ENCODE measurements at regions not wholly inside any gene's neighbourhood (a gene's known extent, or its start where the extent isn't known, plus 50 kb on each side); places are given as distances from the start of the nearest gene placed in this dataset.

DNA sequence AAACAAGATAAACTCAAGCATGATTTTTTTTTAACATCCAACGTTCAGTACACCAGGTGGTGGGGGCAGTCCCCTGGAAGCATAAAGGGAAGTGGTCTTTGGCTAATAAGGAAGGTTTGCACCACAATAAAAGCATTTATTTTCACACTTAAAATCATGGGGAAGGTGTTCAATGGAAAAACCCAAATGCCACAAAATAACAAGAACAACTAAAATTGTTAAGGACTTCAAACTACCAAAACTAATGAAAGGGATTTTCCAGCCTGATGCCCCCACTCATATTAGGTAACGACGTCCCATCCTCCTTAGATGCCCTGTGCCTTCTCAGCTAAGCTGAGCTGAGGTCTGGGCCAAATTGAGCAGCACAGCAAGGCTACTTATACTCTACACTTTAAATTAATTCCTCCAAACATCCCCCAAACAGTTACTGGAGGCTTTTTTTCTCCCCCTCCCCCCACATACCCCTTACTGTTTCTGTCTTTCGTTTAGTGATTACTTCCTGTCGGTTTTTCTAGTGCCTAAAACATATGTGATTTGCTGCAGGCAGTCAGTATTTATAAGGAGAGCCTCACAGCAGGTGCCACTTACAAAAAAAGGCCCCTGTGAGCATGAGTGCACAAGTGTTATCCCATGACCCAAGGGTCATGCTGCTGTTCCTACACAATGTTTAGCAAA lies 259.7 kb upstream of the ZNF608 start:
- in situ Hi-C loops (cut with HindIII; ENCODE audit: low pct_unique_long_range_greater_than_20kb, low sequenced_read_pairs) = no loop called here
- no peak for DNase-seq (ENCODE audit: low read depth)

DNA sequence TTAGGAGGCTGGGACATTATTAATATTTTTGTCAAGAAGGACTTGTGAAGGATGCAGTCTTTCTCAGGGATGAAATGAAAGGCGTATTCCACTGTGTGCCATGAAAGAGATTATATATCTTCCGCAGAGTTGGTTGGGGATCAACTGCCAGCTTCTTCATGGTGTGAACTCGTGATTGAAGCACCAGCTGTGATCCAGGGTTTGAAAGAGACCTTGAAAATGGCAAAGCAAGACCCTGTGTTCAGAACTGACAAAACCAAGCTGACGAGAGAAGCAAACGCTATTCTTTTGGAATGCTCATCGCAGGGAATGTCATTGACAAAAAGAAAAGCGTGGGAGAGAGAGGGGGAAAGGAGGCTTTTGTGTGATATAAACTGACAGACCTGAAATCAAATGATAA lies 263.9 kb upstream of the ZNF608 start:
- in situ Hi-C loops (cut with HindIII; ENCODE audit: low pct_unique_long_range_greater_than_20kb, low sequenced_read_pairs) = no loop called here
- no peak for DNase-seq (ENCODE audit: low read depth)

GRCh38 chr5:125011014-125011413 lies 264.6 kb upstream of the ZNF608 start:
- in situ Hi-C loops (cut with HindIII; ENCODE audit: low pct_unique_long_range_greater_than_20kb, low sequenced_read_pairs) = no loop called here
- no peak for DNase-seq (ENCODE audit: low read depth)

DNA sequence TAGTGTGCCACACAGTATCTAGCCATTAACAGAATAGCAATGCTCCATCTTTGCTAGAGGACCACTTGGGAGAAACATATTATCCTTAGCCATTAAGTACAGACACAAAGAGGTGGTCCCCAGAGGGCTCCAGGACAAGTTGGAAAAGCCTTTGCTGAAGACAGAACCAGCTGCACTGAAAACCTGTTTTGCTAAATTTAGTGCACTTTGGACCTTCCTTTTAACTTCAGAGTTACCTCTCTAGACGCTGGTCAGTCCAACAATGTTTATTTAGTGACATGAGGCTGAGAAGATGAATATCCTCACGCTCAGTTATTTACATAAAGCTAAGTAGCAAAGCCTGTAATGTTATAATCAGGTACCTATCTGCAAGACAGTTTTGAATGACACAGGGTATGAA lies 265.0 kb upstream of the ZNF608 start:
- in situ Hi-C loops (cut with HindIII; ENCODE audit: low pct_unique_long_range_greater_than_20kb, low sequenced_read_pairs) = no loop called here
- DNase-seq (ENCODE audit: low read depth) = no peak

DNA sequence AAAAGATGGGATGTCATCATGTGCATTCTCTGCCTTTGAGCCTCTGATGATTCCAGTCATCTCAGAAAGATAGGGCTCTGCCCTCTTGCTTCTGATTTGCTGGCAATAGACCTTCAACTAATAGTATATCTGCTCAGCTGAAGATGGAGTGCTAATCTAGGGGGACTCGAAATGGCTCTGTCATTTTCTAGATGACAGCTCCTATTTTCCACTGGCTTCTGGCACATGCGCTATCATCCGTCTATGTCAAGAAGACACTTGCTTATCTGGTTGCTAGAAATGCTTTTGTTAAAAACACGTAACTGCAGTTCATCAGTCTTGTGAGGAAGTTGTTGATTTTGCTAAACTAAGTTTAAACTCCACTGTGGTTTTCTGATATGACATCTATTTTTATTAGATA lies 265.5 kb upstream of the ZNF608 start:
- in situ Hi-C loops (cut with HindIII; ENCODE audit: low pct_unique_long_range_greater_than_20kb, low sequenced_read_pairs) = no loop called here
- DNase-seq (ENCODE audit: low read depth) = no peak

DNA sequence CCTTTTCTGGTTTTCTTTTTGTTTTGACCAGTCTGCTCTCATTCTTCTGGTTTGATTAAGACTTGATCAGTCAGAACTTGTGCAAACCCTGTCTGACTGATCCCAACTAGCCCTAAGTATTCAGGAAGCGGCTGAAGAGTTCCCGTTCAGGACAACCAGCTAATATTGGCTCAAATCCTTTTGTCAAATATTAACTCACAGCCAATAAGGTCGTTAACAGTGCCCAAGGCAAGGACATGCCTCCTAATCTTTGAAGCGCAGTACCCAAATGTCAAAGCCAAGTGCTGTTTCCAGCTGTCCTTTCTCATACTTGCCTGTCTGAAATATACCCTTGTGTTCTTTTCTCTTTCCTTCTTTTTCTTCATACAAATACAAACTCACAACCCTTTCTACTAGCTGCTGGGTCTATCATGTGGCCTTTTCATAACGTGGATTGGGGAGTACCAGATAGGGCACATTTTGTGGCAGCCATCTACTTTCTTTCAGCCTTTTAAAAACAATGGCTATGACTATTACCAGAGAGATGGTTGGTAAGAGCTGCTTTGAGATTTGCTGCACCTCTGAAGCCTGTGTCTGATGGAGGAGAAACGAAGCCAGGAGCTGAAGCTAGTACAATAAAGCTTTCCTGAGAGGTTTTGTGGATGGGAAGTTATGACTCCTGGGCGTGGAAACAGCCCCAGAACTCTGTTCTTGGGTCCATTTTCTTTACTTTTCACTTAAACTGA lies 266.4 kb upstream of the ZNF608 start:
- in situ Hi-C loops (cut with HindIII; ENCODE audit: low pct_unique_long_range_greater_than_20kb, low sequenced_read_pairs) = no loop called here
- DNase-seq (ENCODE audit: low read depth) = peak; percentile 21

DNA sequence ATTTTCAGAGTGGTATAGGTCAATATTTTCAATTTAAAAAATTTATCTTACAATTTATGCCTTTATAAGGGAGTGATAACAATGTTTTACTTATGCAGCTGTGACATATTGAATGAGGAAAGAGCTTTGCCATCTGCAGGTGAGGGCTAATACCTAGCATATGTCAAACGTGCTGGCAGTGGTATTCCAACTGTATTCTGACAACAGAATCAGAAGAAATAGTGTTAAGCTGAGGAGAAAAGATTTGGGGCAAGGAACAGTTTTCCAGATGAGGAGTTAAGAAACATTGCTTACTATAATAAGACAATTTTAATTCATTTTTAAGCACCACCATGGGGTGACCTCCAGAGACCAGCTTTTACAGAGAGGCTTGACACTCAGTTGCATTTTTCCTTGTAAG lies 267.8 kb upstream of the ZNF608 start:
- in situ Hi-C loops (cut with HindIII; ENCODE audit: low pct_unique_long_range_greater_than_20kb, low sequenced_read_pairs) = no loop called here

DNA sequence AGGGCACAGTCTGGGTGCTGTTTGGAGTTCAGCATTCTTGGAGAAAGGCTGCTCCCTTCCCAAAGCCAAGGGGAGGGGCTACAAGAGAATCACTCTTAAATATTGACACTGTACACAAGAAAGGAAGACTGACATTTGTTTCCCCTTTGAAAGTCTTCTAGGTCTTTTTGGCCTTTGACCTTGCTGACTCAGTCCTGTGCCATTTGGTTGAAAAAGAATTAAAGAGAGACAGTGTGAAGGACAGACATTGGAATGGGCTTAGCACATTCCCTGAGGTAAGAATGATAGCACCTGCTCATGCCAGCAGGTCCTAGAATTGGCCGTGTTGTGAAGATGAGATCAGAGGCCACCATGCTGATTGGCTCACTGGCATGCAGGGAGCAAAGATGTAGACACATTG lies 271.4 kb upstream of the ZNF608 start:
- no peak for DNase-seq (ENCODE audit: low read depth)
- in situ Hi-C loops (cut with HindIII; ENCODE audit: low pct_unique_long_range_greater_than_20kb, low sequenced_read_pairs) = no loop called here

More for the DNA sequence above, 267.8 kb upstream of the ZNF608 start:
- DNase-seq (ENCODE audit: low read depth) = no peak

- in situ Hi-C loops (cut with HindIII; ENCODE audit: low pct_unique_long_range_greater_than_20kb, low sequenced_read_pairs) = no loop called here
- DNase-seq (ENCODE audit: low read depth) = peak; percentile 49
These were observed 277.2 kb upstream of the ZNF608 start for GRCh38 chr5:125023673-125024072.

DNA sequence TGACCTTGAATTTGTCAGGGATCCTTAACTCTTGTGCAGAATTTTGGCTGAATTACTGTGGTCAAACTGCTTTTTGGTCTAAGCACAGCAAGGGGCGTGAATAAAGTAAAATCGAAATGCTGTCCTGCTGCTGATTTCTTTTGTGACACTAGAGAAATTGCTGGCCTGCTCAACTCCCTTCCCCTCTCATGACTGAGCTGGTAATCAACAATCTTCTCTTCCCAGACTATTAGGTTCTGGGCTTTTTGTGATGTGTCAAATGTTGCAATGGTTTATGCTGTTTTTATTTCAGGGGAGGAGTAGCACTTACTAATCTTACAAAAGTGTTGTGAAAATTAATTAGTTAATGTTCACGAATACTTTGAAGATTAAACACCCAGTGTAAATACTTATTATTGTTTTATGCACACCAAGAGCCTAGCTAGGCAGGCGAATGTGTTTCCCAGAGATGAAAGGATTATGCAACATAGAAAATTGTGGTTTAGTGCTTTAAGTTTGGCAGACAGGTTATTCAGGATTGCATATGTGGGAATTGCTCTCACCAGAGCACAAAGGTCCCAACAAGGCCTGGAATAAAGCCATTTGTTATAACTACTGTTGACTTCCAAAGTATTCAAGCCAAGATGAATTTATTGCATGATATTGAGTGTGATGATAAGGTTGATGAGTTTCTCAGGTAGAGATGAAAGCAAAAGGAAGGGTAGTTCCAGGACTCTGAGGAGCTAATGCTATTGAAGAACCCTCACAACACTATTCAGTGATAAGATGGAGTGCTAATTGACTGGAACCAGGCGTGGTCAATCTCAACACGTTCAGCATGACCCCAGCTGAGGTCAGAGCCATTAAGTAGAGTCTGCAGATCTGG lies 280.7 kb upstream of the ZNF608 start:
- DNase-seq (ENCODE audit: low read depth) = peak; percentile 46
- in situ Hi-C loops (cut with HindIII; ENCODE audit: low pct_unique_long_range_greater_than_20kb, low sequenced_read_pairs) = no loop called here

DNA sequence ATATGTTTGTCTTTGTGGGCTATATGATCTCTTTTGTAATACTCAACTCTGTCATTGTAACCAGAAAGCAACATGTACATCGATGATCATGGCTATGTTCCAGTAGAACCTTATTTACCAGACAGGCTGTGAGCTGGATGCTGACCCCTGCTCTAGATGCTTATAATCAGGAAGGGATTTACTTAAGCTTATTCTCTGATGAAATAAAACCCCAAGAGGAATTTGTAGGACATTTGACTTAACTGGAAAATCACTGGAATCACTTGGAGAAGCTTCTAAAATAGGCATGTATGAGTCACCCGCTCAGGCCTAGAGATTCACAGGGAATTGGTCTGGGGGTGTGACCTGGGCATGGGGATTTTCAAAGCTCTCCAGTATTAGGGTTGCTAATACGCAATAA lies 285.8 kb upstream of the ZNF608 start:
- in situ Hi-C loops (cut with HindIII; ENCODE audit: low pct_unique_long_range_greater_than_20kb, low sequenced_read_pairs) = no loop called here
- no peak for DNase-seq (ENCODE audit: low read depth)

DNA sequence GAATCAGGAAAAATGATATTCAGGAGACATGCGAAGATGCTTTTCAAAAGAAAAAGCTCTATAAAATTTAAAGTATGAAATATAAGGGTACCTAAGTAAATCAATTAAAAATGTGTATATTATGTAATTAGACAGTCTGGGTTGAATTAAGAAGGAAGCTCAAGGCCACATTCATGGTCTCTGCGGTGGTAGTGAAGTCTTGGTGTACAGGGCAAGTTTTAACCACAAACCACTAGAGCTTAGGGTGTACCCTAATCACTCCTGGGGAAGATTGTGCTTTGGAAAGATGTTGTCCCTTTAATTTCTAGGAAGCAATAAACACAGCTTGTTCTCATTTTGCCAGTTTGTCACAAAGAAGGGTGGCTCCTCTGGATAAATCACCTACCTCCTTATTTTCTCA lies 287.2 kb upstream of the ZNF608 start:
- in situ Hi-C loops (cut with HindIII; ENCODE audit: low pct_unique_long_range_greater_than_20kb, low sequenced_read_pairs) = no loop called here
- DNase-seq (ENCODE audit: low read depth) = no peak

GRCh38 chr5:125034331-125034730 lies 287.9 kb upstream of the ZNF608 start:
- in situ Hi-C loops (cut with HindIII; ENCODE audit: low pct_unique_long_range_greater_than_20kb, low sequenced_read_pairs) = no loop called here
- no peak for DNase-seq (ENCODE audit: low read depth)

DNA sequence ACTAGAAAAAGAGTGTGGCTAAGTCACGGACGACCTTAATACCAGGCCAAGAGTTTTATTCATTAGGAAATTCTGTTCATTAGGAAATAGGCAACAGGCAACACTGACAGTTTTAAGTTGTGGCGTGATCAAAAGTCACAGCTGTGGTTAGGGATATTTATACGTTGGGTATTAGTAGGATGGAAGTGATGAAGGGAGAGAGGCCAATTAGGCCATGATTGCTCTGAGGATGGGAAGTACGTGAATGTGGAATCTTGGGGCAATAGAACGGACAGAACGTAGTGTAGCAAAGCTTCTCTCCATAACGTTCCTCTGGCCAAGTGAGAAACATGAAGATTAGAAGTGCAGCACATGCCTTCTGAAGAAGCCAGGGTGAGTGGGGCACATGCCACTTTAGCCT lies 290.1 kb upstream of the ZNF608 start:
- in situ Hi-C loops (cut with HindIII; ENCODE audit: low pct_unique_long_range_greater_than_20kb, low sequenced_read_pairs) = no loop called here
- DNase-seq (ENCODE audit: low read depth) = no peak

DNA sequence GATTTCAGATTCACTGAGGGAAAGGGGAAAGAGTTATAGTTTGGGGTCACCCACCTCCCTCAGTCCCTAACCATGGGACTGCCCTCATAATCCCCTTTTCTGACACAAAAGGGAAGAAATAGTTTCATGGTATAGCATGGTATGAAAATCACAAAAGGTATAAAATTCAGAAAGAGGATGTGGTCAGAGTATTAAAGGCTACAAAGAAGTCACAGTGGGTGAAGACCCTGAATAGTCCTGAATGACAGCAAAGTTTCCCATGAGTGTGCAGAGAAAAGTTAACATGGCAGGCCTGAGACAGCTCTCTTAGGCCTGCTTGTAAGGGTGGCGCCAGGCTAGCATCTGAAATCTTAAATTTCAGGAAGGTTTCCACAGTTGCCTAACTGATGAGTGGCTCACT lies 290.6 kb upstream of the ZNF608 start:
- in situ Hi-C loops (cut with HindIII; ENCODE audit: low pct_unique_long_range_greater_than_20kb, low sequenced_read_pairs) = no loop called here
- DNase-seq (ENCODE audit: low read depth) = no peak

DNA sequence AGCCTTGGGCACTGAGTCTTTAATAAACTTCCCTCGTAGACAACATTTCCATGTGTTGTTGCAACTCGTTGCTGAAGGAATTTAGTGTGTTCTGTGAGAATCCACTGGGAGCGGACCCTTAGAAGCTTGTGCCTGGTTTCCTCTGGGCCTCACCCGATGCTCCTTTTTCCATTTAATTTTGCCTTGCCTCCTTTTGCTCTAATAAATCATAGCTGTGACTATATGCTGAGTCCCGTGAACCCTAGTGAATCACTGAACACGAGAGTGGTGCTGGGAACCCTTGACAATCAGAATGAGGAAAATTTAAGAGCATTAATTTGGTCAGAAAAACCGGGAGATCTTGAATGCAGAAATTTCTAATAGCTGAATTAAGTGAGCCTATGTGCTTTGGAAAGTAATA lies 291.1 kb upstream of the ZNF608 start:
- no peak for DNase-seq (ENCODE audit: low read depth)
- in situ Hi-C loops (cut with HindIII; ENCODE audit: low pct_unique_long_range_greater_than_20kb, low sequenced_read_pairs) = no loop called here

- no peak for DNase-seq (ENCODE audit: low read depth)
- in situ Hi-C loops (cut with HindIII; ENCODE audit: low pct_unique_long_range_greater_than_20kb, low sequenced_read_pairs) = no loop called here
These were observed 292.0 kb upstream of the ZNF608 start for GRCh38 chr5:125038477-125038876.

DNA sequence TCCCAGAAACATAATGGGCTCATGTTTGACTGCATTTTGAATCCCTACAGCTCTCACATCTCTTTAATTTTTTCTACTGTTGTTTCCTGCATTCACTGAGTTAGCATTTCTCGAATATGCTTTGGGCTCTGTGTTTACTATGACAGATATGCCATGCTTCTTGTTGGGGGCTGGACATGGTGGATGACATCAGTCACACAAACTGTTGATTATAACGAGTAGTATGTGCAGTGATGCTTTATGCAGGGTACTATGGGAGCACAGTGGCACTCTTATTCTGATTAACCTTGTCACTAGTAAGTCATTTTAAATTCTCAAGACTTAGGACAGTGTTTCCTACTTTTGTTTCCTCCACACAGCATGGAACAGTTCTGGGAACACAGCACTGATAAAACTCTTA lies 295.4 kb upstream of the ZNF608 start:
- in situ Hi-C loops (cut with HindIII; ENCODE audit: low pct_unique_long_range_greater_than_20kb, low sequenced_read_pairs) = no loop called here
- DNase-seq (ENCODE audit: low read depth) = no peak

DNA sequence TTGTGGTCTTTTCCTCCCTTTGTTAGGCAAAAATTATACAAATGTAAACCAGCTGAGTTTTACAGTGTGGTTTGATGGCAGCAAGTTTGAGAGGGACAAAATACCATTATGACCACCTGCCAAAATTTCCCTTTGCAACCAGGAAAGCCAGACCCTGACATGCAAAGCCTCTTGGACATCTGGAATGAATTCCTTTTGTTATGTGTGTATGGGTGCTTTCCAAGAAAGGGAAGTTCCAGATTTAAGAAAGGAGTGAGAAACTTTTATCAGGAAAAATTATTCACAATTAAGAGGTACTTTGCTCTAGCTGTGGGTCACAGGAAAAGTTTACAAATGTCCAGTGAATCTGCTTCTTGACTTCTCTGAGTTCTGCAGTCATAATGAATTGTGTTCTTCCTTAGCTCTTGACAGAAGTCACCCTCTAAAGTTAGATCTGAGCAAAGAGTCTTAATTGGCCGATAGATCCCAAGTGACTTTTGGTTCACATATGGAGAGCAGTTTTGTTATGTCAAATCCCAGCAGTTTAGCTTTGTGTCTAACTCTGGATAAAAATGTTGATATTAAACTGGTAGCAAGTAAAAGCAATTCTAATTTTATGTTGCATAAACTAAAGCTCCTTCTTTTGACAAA lies 295.9 kb upstream of the ZNF608 start:
- in situ Hi-C loops (cut with HindIII; ENCODE audit: low pct_unique_long_range_greater_than_20kb, low sequenced_read_pairs) = no loop called here
- DNase-seq (ENCODE audit: low read depth) = no peak
